Right ventricle myocardium superior (tissue), 1 donor: ENCODE measurements at regions not wholly inside any gene's neighbourhood (a gene's known extent, or its start where the extent isn't known, plus 50 kb on each side); places are given as distances from the start of the nearest gene placed in this dataset.
"Not testable (repeated sequence)": the region's sequence is repeated elsewhere in the genome, so short reads cannot be mapped to it uniquely, and the experiment has no call there.

Experiments
- ATAC-seq: fragments of 200-7000 bp; cut with Tn5 transposase; one replicate; pipeline ENCODE4 v1.9.1; 2020; ENCODE audit warnings: mild to moderate bottlenecking; ENCODE audit not compliant: poor library complexity
- DNase-seq: peaks from one replicate; pipeline ENCODE4 v3.0.0-alpha.2; 2020
- intact Hi-C: fragments of 100-400 bp; cut with DNase I; formaldehyde crosslinking; loops from one replicate; pipeline ENCODE4 v1.11.2; 2022
- donor health status: DM: no; HTN: yes; CAD: no; lungs with severe emphysema.

GRCh38 chr4:49285905-49286304 is 299.8 kb downstream of the CWH43 start:
- DNase-seq, intact Hi-C loops: not testable (repeated sequence)

DNA sequence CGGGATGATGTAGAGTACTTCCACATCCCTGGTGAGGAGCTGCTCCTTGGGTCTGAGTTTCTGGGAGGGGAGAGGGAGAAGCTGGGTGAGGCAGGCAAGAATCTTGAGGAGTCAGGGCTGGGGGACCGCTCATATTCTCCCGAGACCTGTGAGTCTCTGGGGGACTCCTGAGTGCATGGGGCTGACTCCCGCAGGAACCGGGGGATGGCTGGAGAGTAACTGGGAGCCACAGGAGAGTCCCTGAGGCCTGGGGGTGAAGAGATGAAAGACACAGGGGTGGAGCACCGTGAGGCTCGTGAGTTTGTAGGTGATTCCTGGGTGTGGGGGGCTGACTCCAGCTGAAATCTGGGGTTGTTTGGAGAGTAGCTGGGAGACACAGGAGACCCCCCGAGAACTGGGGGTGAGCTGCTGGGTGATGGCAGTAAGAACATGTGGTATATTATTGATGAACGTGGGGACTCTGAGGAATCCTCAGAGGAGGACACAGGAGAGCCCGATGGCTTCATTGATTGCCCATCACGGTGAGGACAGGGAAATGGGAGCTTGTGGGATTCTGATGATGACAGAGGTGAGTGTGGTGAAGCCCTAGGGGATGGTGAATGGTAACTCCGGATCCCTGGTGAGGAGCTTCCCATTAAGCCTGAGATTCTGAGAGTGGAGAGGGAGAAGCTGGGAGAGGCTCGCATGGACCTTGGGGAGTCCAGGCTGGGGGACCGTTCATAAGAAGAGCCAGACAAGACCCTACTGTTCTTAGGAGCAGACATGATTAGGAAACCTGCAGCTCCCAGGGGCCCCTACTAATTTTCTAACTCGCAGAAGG is 301.1 kb downstream of the CWH43 start:
- intact Hi-C loops, ATAC-seq, DNase-seq: not testable (repeated sequence)

More at GRCh38 chr4:49285905-49286304, 299.8 kb downstream of the CWH43 start:
- not testable (repeated sequence) for ATAC-seq

DNA sequence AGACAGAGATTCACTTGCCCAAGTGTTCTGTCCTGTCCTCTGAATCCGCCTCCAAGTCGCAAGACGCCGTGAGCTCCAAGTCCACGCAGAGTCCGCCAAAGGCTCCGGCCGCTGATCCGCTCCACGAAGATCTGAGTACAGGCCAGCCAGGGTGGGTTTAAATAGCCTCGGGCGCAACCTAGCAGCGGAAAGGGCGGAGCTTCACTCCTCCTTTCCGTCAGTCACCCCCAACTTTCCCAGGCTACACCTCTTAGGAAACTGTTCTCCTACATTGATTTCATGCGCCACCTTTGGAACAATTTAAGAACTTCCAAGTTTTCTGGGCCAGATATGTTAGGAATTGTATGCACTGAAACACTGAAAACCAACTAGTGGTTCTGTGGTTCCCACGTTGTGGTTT is 301.8 kb downstream of the CWH43 start:
- peak; percentile 62 for DNase-seq
- ATAC-seq, intact Hi-C loops: not testable (repeated sequence)

- intact Hi-C loops, ATAC-seq: not testable (repeated sequence)
- DNase-seq = peak; percentile 47
Measured at GRCh38 chr4:49288796-49289195, 302.7 kb downstream of the CWH43 start.

GRCh38 chr4:49314815-49315214 is 328.7 kb downstream of the CWH43 start:
- DNase-seq, ATAC-seq, intact Hi-C loops: not testable (repeated sequence)

DNA sequence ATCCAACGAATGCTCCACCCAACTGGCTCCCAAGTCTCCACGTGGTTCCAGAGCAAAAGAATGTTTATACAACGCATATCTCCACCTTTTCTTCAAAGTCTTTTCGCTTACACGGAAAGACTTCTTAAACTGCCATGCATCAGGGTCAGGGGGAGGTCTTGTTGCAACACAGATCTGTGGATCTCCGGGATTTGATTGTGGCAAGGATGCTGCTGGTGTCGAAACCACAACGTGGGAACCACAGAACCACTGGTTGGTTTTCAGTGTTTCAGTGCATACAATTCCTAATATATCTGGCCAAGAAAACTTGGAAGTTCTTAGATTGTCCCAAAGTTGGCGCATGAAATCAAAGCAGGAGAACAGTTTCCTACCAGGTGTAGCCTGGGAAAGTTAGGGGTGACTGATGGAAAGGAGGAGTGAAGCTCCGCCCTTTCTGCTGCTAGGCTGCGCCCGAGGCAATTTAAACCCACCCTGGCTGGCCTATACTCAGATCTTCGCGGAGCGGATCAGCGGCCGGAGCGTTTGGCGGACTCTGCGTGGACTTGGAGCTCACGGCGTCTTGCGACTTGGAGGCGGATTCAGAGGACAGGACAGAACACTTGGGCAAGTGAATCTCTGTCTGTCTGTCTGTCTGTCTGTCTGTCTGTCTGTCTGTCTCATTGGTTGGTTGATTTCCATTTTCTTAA is 334.8 kb downstream of the CWH43 start:
- DNase-seq, intact Hi-C loops, ATAC-seq: not testable (repeated sequence)

GRCh38 chr4:49321511-49322300 is 335.6 kb downstream of the CWH43 start:
- intact Hi-C loops, ATAC-seq, DNase-seq: not testable (repeated sequence)

- DNase-seq, intact Hi-C loops, ATAC-seq: not testable (repeated sequence)
Measured at GRCh38 chr4:49322610-49323572, 336.8 kb downstream of the CWH43 start.

DNA sequence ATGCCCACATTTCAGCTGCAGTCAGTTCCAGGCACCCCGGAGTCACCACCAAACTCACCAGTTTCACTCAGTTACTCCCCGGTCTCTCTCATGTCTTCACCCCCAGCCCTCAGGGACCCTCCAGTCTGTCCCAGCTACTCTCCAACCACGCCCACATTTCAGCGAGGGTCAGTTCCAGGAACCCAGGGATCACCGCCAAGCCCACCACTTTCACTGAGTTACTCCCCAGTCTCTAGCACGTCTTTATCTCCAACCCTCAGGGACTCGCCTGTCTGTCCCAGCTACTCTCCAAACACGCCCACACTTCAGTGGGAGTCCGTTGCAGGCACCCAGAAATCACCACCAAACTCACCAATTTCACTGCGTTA is 337.5 kb downstream of the CWH43 start:
- ATAC-seq, DNase-seq, intact Hi-C loops: not testable (repeated sequence)
